IMR-90 (cell line): ENCODE measurements at regions not wholly inside any gene's neighbourhood (a gene's known extent, or its start where the extent isn't known, plus 50 kb on each side); places are given as distances from the start of the nearest gene placed in this dataset.

ENCODE experiments used
- ATAC-seq: fragments of 200-7000 bp; cut with Tn5 transposase; 2 replicates; pipeline ENCODE4 v1.9.1; 2020; ENCODE audit warnings: low read depth, mild to moderate bottlenecking, moderate library complexity
- BruUV-seq: library from RNA; stranded (reverse); fragments of 400-500 nt; replicated peaks from 2 replicates; lab custom pipeline; 2021; lab: Mats Ljungman, UMichigan
- CTCF ChIA-PET: fragments of 300-600 bp; formaldehyde crosslinking; extraction: SDS; loops from one replicate; lab custom pipeline; 2021; ENCODE audit warnings: antibody characterized with exemption; lab: Yijun Ruan, JAX
- POLR2A ChIA-PET: fragments of 300-600 bp; sonication (Branson Sonifier 250); formaldehyde crosslinking; loops from one replicate; lab custom pipeline; 2022; ENCODE audit warnings: antibody characterized with exemption; ENCODE audit not compliant: unreplicated experiment; lab: Charles Lee
- DNase-seq: peaks from one replicate; pipeline ENCODE4 v3.0.0; 2013
- H2AFZ ChIP-seq: replicated peaks from 2 replicates; pipeline ENCODE3; 2013; ENCODE audit warnings: low read length, mild to moderate bottlenecking; ENCODE audit not compliant: poor library complexity
- H2AK5ac ChIP-seq: 2 replicates; pipeline ENCODE4 v1.6.1; 2013; ENCODE audit warnings: low read depth, low read length, inconsistent platforms
- H2AK9ac ChIP-seq: replicated peaks from 2 replicates; pipeline ENCODE3; 2013; ENCODE audit warnings: mild to moderate bottlenecking, low read depth, low read length, moderate library complexity; ENCODE audit not compliant: poor library complexity
- H2BK120ac ChIP-seq: 2 replicates; pipeline ENCODE4 v1.6.1; 2013; ENCODE audit warnings: low read depth, low read length, inconsistent platforms
- H2BK15ac ChIP-seq: 3 replicates; pipeline ENCODE4 v1.6.1; 2013; ENCODE audit warnings: low read depth, low read length, inconsistent platforms
- H2BK20ac ChIP-seq: 2 replicates; pipeline ENCODE4 v1.6.1; 2013; ENCODE audit warnings: low read depth, mild to moderate bottlenecking, inconsistent platforms, low read length, moderate library complexity
- H2BK5ac ChIP-seq: 2 replicates; pipeline ENCODE4 v1.6.1; 2013; ENCODE audit warnings: mild to moderate bottlenecking, low read depth, low read length, inconsistent platforms; ENCODE audit not compliant: poor library complexity, severe bottlenecking
- H3K14ac ChIP-seq: replicated peaks from 2 replicates; pipeline ENCODE4 v1.6.1; 2013; ENCODE audit warnings: low read depth, low read length, inconsistent platforms
- H3K18ac ChIP-seq: 2 replicates; pipeline ENCODE4 v1.6.1; 2013; ENCODE audit warnings: low read depth, low read length, control low read depth
- H3K23ac ChIP-seq: 2 replicates; pipeline ENCODE4 v1.6.1; 2013; ENCODE audit warnings: low read depth, low read length, inconsistent platforms
- H3K27ac ChIP-seq: 2 replicates; pipeline ENCODE4 v1.5.1; 2013; ENCODE audit warnings: mild to moderate bottlenecking, control low read depth, low read length; ENCODE audit not compliant: insufficient read depth
- H3K27me3 ChIP-seq: 2 replicates; pipeline ENCODE4 v1.6.1; 2013; ENCODE audit warnings: low read length; ENCODE audit not compliant: control insufficient read depth, insufficient read depth
- H3K36me3 ChIP-seq: 2 replicates; pipeline ENCODE4 v1.6.1; 2013; ENCODE audit warnings: low read length, mixed read lengths; ENCODE audit not compliant: control insufficient read depth, insufficient read depth
- H3K4ac ChIP-seq: 2 replicates; pipeline ENCODE4 v1.6.1; 2013; ENCODE audit warnings: low read depth, low read length, inconsistent platforms
- H3K4me1 ChIP-seq: 2 replicates; pipeline ENCODE4 v1.6.1; 2013; ENCODE audit warnings: low read length, mixed read lengths; ENCODE audit not compliant: control insufficient read depth, insufficient read depth
- H3K4me2 ChIP-seq: 2 replicates; pipeline ENCODE4 v1.6.1; 2013; ENCODE audit warnings: low read depth, mild to moderate bottlenecking, control low read depth, low read length, moderate library complexity
- H3K4me3 ChIP-seq: 2 replicates; pipeline ENCODE4 v1.5.1; 2013; ENCODE audit warnings: low read depth, mild to moderate bottlenecking, control low read depth, low read length, moderate library complexity; ENCODE audit not compliant: insufficient read depth
- H3K56ac ChIP-seq: 2 replicates; pipeline ENCODE4 v1.6.1; 2013; ENCODE audit warnings: low read length, inconsistent platforms; ENCODE audit not compliant: insufficient read depth; ENCODE audit errors: extremely low read depth
- H3K79me1 ChIP-seq, 2 experiments: 2 replicates each; pipeline ENCODE4 v1.6.1; 2013; ENCODE audit warnings: low read length in 2 of 2, inconsistent platforms in 1 of 2, low read depth in 1 of 2
- H3K9ac ChIP-seq: 2 replicates; pipeline ENCODE4 v1.6.1; 2013; ENCODE audit warnings: low read depth, low read length, control low read depth
- H3K9me1 ChIP-seq: 2 replicates; pipeline ENCODE4 v1.6.1; 2013; ENCODE audit warnings: low read length, inconsistent platforms; ENCODE audit not compliant: insufficient read depth
- H3K9me3 ChIP-seq: 2 replicates; pipeline ENCODE4 v1.6.1; 2013; ENCODE audit warnings: low read length; ENCODE audit not compliant: control insufficient read depth, insufficient read depth
- H4K20me1 ChIP-seq: 2 replicates; pipeline ENCODE4 v1.6.1; 2013; ENCODE audit warnings: low read length, inconsistent platforms; ENCODE audit not compliant: insufficient read depth
- H4K5ac ChIP-seq: 2 replicates; pipeline ENCODE4 v1.6.1; 2013; ENCODE audit warnings: mild to moderate bottlenecking, low read depth, low read length, control low read depth
- H4K8ac ChIP-seq, 2 experiments: 2 replicates each; pipeline ENCODE4 v1.6.1; 2013; ENCODE audit warnings: low read depth in 2 of 2, low read length in 2 of 2, control low read depth in 1 of 2, inconsistent platforms in 1 of 2
- H4K91ac ChIP-seq: 2 replicates; pipeline ENCODE4 v1.6.1; 2013; ENCODE audit warnings: low read depth, low read length, inconsistent platforms; ENCODE audit not compliant: insufficient read depth
- BHLHE40 ChIP-seq: fragments of 150-350 bp; IDR thresholded peaks from 2 replicates; pipeline ENCODE4 v1.6.1; 2016; ENCODE audit warnings: mild to moderate bottlenecking, low read depth, low read length
- CEBPB ChIP-seq: IDR thresholded peaks from 2 replicates; pipeline ENCODE4 v1.6.1; 2012; ENCODE audit warnings: low read depth, low read length, improper control_type of control experiment
- CHD1 ChIP-seq: IDR thresholded peaks from 2 replicates; pipeline ENCODE4 v1.6.1; 2012; ENCODE audit warnings: low read depth, low read length, improper control_type of control experiment
- CTCF ChIP-seq: conservative IDR thresholded peaks from 2 replicates; pipeline ENCODE4 v1.5.1; 2012; ENCODE audit warnings: mild to moderate bottlenecking, low read depth, low read length, improper control_type of control experiment
- ELK1 ChIP-seq: fragments of 150-350 bp; IDR thresholded peaks from 2 replicates; pipeline ENCODE4 v1.6.1; 2016; ENCODE audit warnings: low read depth, mild to moderate bottlenecking, low read length, moderate library complexity, borderline replicate concordance
- FOS ChIP-seq: fragments of 150-350 bp; IDR thresholded peaks from 2 replicates; pipeline ENCODE4 v1.6.1; 2016; ENCODE audit warnings: low read depth, low read length
- MAFK ChIP-seq: IDR thresholded peaks from 2 replicates; pipeline ENCODE4 v1.6.1; 2012; ENCODE audit warnings: low read depth, low read length, improper control_type of control experiment
- MAZ ChIP-seq: IDR thresholded peaks from 2 replicates; pipeline ENCODE4 v1.6.1; 2012; ENCODE audit warnings: low read depth, mild to moderate bottlenecking, low read length, improper control_type of control experiment, moderate library complexity, borderline replicate concordance
- MXI1 ChIP-seq: IDR thresholded peaks from 2 replicates; pipeline ENCODE4 v1.6.1; 2012; ENCODE audit warnings: low read depth, mild to moderate bottlenecking, low read length, moderate library complexity, borderline replicate concordance
- NFE2L2 ChIP-seq: fragments of 150-350 bp; IDR thresholded peaks from 2 replicates; pipeline ENCODE4 v1.6.1; 2016; ENCODE audit warnings: low read depth, mild to moderate bottlenecking, low read length
- POLR2A ChIP-seq: IDR thresholded peaks from 2 replicates; pipeline ENCODE4 v1.6.1; 2012; ENCODE audit warnings: mild to moderate bottlenecking, low read depth, low read length
- RAD21 ChIP-seq: IDR thresholded peaks from 2 replicates; pipeline ENCODE4 v1.6.1; 2012; ENCODE audit warnings: low read length, improper control_type of control experiment
- RCOR1 ChIP-seq: IDR thresholded peaks from 2 replicates; pipeline ENCODE4 v1.6.1; 2012; ENCODE audit warnings: mild to moderate bottlenecking, low read length, improper control_type of control experiment; ENCODE audit not compliant: insufficient replicate concordance
- RFX5 ChIP-seq: IDR thresholded peaks from 2 replicates; pipeline ENCODE4 v1.8.0; 2012; ENCODE audit warnings: low read depth, mild to moderate bottlenecking, low read length, moderate library complexity
- SMC3 ChIP-seq: fragments of 150-350 bp; IDR thresholded peaks from 2 replicates; pipeline ENCODE4 v1.6.1; 2016; ENCODE audit warnings: low read depth, mild to moderate bottlenecking, antibody characterized with exemption, low read length, moderate library complexity
- USF2 ChIP-seq: fragments of 150-350 bp; IDR thresholded peaks from 2 replicates; pipeline ENCODE4 v1.6.1; 2017; ENCODE audit warnings: mild to moderate bottlenecking, antibody characterized with exemption, low read length, low read depth
- WGBS, 2 experiments: methylation state at CpG; one replicate each; pipeline versions ENCODE4 v1.1.5 to v1.1.7; 2013; ENCODE audit warnings: missing lambda C conversion rate in 2 of 2; ENCODE audit not compliant: insufficient read length in 1 of 2; ENCODE audit errors: extremely low coverage in 2 of 2; 5-methylcytosine and 5-hydroxymethylcytosine counted together
- dilution Hi-C: fragments of 300-500 bp; cut with HindIII; formaldehyde crosslinking; loops from one replicate; pipeline ENCODE4 v1.14.3; 2018; ENCODE audit warnings: low sequenced_read_pairs; ENCODE audit not compliant: unreplicated experiment
- in situ Hi-C: fragments of 300-500 bp; cut with MboI; formaldehyde crosslinking; loops from 3 replicates; pipeline ENCODE4 v1.14.3; 2019; ENCODE audit warnings: low sequenced_read_pairs, inconsistent platforms, mixed read lengths
- intact Hi-C: fragments of 100-400 bp; cut with micrococcal nuclease; formaldehyde crosslinking; loops from 2 replicates; pipeline ENCODE4 v1.10.0; 2022

GRCh38 chr20:48502758-48503157 lies 325.0 kb downstream of the PREX1 start:
- H3K9me1 ChIP-seq, result no peaks in the 10 kb centered on the region
- no peaks in the 10 kb centered on the region for H4K20me1 ChIP-seq
- H3K4ac ChIP-seq, result no peak overlapping the region
- H2BK120ac ChIP-seq, result no peak overlapping the region
- no peak overlapping the region for H3K14ac ChIP-seq
- H2AK9ac ChIP-seq, result no peak overlapping the region
- no peak overlapping the region for H2BK15ac ChIP-seq
- H3K4me3 ChIP-seq, result no peak overlapping the region
- no peak overlapping the region for H2AFZ ChIP-seq
- ATAC-seq (no peak), DNase-seq (no peak)
- H2BK5ac ChIP-seq, result no peak overlapping the region
- no peak overlapping the region for H2BK20ac ChIP-seq
- ChIA-PET CTCF (interaction anchor here (1.2 kb wide), 1 partner anchor 117 kb away, joined by 3 read pairs; no protein-coding TSS in a partner anchor), POLR2A (no interaction called here)
- no peaks in the 10 kb centered on the region for H3K27me3 ChIP-seq
- WGBS, 2 experiments, result 55% methylated on average over 5 of the region's 9 CpGs; no CpG with 5 or more reads in 1 of the 2 experiments
- H3K4me2 ChIP-seq, result no peak overlapping the region
- no peak for TF ChIP-seq CHD1
- no peak for TF ChIP-seq ELK1
- no peak for TF ChIP-seq MAFK
- no peak for TF ChIP-seq RFX5
- no peak for TF ChIP-seq USF2
- TF ChIP-seq BHLHE40, result no peak
- TF ChIP-seq FOS, result no peak
- TF ChIP-seq MAZ, result no peak
- TF ChIP-seq CTCF, result no peak
- TF ChIP-seq NFE2L2, result no peak
- TF ChIP-seq CEBPB, result no peak
- TF ChIP-seq SMC3, result no peak
- no peak for TF ChIP-seq MXI1
- no peak for TF ChIP-seq RAD21
- TF ChIP-seq POLR2A, result no peak
- TF ChIP-seq RCOR1, result no peak
- H3K9me3 ChIP-seq, result no peaks in the 10 kb centered on the region
- intact Hi-C loops (no loop called here), dilution Hi-C loops (no loop called here), in situ Hi-C loops (no loop called here)
- H4K91ac ChIP-seq, result no peak overlapping the region
- H3K4me1 ChIP-seq, result no peaks in the 10 kb centered on the region
- H3K23ac ChIP-seq, result no peak overlapping the region
- H3K79me1 ChIP-seq, result no peaks in the 10 kb centered on the region
- H3K27ac ChIP-seq, result no peak overlapping the region
- no peak overlapping the region for H4K8ac ChIP-seq
- no peak overlapping the region for H3K56ac ChIP-seq
- BruUV-seq, result no TSS peak
- no peak overlapping the region for H4K5ac ChIP-seq
- no peak overlapping the region for H3K18ac ChIP-seq
- no peak overlapping the region for H3K9ac ChIP-seq
- H3K36me3 ChIP-seq, result no peaks in the 10 kb centered on the region
- no peak overlapping the region for H2AK5ac ChIP-seq
